PFSK-1 (cell line): ENCODE measurements at regions not wholly inside any gene's neighbourhood (a gene's known extent, or its start where the extent isn't known, plus 50 kb on each side); places are given as distances from the start of the nearest gene placed in this dataset.

Experiments used
- FOXP2 ChIP-seq: optimal IDR thresholded peaks from 2 replicates; pipeline ENCODE3; 2011; ENCODE audit warnings: borderline replicate concordance, control low read depth, inconsistent platforms; ENCODE audit not compliant: insufficient read depth; ENCODE audit errors: extremely low read length, extremely low read depth
- POLR2AphosphoS5 ChIP-seq: IDR thresholded peaks from 2 replicates; pipeline ENCODE4 v1.6.1; 2012; ENCODE audit warnings: low read depth, mild to moderate bottlenecking, control low read depth, low read length, moderate library complexity
- SIN3A ChIP-seq: IDR thresholded peaks from 2 replicates; pipeline ENCODE4 v1.6.1; 2012; ENCODE audit warnings: mild to moderate bottlenecking, low read length, moderate library complexity, borderline replicate concordance; ENCODE audit not compliant: insufficient read depth
- TAF1 ChIP-seq: IDR thresholded peaks from 2 replicates; pipeline ENCODE4 v1.6.1; 2012; ENCODE audit warnings: low read length, control low read depth, borderline replicate concordance; ENCODE audit not compliant: insufficient read depth

GRCh38 chr4:27089186-27089585 lies 228.5 kb downstream of the STIM2 start:
- TF ChIP-seq POLR2AphosphoS5 (no peak), FOXP2 (no peak), SIN3A (no peak), TAF1 (no peak)
